KG1 (cell line): ENCODE measurements at regions not wholly inside any gene's neighbourhood (a gene's known extent, or its start where the extent isn't known, plus 50 kb on each side); places are given as distances from the start of the nearest gene placed in this dataset.

Experiments
- DNase-seq: peaks from one replicate; lab custom pipeline; 2025; lab: John Stamatoyannopoulos, UW

DNA sequence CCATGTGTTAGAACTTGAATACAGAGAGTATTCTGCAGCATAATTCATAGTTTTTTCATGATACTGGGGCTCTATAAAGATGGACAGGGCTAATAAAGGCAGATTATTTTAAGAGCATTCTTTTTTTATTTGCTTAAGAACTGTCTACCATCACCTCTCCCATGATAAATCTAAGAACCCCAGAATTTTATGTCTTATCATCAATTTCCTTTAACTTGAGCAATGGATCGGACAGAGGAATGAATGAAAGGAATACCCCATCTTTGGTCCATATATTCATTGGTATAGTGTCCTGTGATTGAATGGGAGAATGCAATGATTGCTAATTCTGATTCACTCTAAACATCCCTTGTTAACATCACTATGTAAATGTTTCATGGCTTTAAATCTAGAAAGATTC, 946.3 kb upstream of the LRRN3 start:
- DNase-seq: no peak

DNA sequence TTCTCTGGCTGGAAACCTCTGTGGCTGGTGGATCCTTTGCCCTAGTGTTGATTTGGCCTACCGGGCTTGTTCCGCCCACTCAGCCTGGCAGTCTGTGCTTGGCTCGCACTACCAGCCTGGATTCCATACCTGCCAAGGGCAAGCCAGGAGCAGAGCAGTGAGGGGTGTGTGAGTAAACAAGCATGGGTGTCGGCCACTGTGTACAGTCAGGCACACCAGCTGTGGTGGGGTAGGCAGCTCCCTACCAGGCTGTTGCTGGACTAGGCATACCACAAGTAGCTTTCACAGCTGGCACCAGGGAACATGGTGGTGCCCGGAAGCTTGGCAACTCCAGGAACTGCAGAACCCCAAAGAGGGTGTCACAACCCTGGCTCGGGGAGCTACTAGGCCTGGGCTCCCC, 942.9 kb upstream of the LRRN3 start:
- DNase-seq: no peak

DNA sequence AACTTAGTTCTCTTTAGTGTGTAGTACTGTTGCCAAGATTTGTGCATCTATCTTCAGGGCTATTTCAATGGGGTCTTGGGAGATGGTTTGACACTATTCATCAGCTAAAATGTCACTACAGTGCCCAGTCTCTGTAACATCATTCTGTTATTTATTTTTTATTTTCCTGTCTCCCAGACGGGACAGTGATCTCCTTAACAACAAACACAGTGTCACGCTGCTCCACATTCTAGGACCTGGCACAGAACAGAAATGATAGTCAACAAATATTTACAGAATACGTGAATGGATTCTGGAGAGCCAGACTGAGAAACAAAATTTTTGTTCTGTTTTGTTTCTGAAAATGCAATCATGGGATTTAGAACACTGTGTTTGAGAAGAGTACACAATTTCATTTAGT, 937.7 kb upstream of the LRRN3 start:
- DNase-seq: no peak

GRCh38 chr7:110156511-110156910, 934.4 kb upstream of the LRRN3 start:
- no peak for DNase-seq

- no peak for DNase-seq
Measured at GRCh38 chr7:110157631-110158362, 933.1 kb upstream of the LRRN3 start.

- no peak for DNase-seq
Measured at GRCh38 chr7:110168010-110168409, 922.9 kb upstream of the LRRN3 start.

DNA sequence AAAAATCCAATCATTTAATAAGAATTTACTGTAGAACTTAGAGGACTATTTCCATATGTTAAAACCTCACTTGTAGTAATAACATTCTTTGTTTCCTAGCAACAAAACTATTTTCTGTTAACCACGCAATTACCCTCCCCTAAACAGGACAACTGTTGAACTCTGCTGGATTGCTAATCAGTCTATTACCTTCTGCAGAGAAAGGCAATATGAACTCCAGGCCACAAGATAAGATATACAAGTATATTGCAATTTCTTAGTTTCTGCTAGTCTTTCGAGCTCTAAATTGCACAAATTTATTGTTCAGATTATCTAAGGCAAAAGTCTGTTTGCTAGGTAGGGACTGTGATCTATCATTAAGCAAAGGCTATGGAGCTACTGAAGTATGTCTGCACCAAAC, 920.1 kb upstream of the LRRN3 start:
- no peak for DNase-seq

DNA sequence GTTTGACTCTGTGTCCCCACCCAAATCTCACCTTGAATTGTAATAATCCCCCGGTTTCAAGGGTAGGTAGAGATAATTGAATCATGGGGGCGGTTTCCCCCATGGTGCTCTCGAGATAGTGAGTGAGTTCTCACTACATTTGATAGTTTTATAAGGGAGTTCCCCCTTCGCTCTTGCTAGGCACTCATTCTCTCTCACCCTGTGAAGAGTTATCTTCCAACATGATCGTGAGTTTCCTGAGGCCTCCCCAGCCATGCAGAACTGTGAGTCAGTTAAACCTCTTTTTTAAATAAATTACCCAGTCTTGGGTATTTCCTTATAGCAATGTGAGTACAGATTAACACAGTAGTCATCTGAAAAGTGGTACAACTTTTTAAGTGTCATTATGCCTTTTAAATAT, 913.5 kb upstream of the LRRN3 start:
- DNase-seq: no peak

DNA sequence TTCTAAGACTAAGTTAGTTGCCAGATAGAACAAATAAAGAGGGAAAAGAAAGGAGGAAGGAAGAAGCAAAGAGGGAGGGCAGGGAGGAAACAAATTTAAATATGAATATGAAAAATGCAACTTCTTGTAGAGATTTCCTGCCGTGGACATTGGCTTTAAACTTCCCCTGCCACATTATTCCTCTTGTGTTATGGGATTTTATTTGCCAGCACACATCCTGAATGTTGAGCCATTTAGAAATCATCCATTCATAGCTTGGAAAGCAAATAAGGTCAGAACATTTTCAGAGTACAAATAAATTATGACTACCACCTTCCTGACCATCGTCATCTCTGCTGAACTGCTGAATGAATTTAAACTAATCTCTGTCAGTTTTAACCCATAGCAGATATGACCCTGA, 911.9 kb upstream of the LRRN3 start:
- no peak for DNase-seq

GRCh38 chr7:110181768-110182167, 909.2 kb upstream of the LRRN3 start:
- no peak for DNase-seq

DNA sequence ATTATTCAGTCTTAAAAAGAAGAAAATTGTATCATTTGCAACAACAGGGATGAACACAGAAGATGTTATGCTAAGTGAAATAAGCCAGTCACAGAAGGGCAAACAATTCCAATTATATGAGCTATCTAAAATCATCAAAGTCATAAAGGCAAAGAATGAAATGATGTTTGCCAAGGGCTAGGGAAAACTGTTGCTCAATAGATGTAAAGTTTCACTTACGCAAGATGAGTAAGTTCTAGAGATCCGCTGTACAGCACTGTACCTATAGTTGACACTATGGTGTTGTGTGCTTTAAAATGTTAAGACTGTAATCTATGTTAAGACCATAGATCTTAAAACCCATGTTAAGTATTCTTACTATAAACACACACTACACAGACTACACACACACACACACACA, 904.6 kb upstream of the LRRN3 start:
- DNase-seq: no peak

GRCh38 chr7:110187877-110188554, 902.9 kb upstream of the LRRN3 start:
- DNase-seq: no peak

DNA sequence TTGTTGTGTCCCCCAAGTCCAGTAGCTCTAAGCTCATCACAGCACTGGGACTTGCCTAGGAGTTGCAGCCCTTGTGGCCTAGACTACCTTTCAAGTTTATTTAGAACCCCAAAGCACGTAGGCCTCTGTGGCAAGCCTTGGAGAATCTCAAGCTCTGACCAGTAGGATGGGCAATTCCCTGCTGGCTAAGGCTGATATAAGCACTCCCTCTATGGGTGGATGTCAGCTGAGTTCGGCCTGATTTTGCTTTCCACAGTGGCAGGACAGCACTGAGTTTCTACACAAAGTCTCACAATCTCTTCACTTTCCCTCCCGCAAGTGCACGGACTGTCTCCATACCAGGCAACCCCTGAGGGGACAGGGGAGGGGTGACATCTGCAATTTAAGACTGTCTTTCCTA, 886.4 kb upstream of the LRRN3 start:
- DNase-seq: no peak

GRCh38 chr7:110205899-110206298, 885.0 kb upstream of the LRRN3 start:
- DNase-seq: no peak

GRCh38 chr7:110209884-110210283, 881.0 kb upstream of the LRRN3 start:
- DNase-seq: no peak

DNA sequence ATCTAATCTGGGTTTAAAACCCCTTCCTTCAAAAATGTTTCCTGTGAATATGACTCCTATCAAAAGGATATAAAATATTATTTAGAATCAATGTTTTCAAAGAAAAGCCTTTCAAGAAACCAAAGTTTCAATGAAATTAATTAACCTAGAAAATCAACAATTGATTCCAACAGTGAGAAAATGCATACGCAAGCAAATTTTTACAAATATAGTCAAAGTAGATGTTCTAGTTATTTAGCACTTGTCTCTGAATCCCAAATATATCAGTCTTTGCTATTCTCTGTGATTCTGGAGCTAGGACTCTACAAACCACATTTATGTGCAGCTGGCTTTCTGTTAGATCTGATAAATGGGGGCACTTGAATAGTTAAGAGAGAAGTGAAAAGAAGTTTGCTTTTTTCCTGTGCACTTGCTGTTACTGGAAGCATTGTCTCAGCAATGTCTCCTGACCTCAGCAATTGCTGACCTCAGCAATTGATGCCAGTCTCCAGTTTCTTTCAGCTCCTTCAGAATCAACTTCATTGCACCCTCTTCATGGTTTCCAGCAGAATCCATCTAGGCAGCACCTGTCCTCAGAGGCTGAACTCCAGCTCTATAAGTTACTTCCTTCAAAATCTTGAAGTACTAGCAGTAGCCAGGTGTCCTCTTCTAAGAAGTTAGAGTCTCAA, 879.9 kb upstream of the LRRN3 start:
- no peak for DNase-seq

DNA sequence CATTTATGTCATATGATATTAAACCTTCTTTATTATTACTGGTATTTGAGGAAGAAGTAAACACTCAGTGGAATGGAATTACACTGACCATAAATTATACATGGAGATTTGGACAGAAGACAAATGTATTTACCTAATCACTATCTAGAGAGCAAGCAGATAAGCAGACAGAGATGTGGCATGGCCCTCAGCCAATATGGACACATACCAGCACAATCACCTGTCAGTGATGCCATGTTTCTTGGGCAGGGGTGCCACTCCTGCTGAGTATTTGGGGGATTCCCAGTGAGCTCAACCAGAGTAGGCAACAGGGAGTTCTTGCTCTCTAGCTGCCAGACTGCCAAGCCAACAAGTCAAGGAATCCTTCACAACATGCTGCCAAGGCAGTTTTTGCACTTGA, 866.3 kb upstream of the LRRN3 start:
- no peak for DNase-seq

GRCh38 chr7:110246118-110246517, 844.8 kb upstream of the LRRN3 start:
- no peak for DNase-seq

DNA sequence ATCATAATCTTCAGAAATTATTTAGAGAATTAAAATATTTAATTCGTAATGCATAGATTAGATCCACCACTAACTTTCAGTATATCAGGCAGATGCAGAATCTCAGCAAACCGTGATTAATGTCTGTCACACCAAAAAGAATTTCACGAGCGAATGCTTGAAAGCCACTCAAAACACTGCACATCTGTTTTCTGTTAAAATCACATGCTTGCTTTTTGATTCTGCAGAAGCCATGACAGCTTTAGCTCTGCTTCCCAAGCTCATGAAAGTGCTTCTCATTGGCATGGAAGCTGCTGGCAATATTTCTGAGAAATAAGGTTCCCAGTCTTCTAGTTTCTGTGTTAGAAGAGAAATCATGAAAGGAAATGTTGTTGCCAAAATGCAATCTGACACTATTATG, 837.8 kb upstream of the LRRN3 start:
- no peak for DNase-seq

DNA sequence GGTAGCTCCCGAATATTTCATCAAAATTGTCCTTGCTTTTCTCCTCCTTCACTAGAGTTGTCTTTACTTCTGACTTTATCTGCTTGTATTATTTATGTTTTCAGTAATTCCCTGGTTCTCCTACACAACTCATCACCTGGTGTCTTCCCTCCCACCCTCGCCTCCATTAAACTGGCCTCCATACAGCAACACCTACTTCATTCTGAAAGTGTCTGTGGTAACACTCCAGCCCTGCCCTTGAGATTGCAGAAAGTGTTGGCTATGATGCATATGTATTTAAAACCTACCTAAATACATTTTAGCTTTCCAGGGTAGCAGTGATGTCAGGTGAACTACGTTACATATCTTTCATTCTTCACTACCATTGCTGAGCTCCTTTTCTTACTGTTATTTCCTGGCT, 833.3 kb upstream of the LRRN3 start:
- DNase-seq: no peak

DNA sequence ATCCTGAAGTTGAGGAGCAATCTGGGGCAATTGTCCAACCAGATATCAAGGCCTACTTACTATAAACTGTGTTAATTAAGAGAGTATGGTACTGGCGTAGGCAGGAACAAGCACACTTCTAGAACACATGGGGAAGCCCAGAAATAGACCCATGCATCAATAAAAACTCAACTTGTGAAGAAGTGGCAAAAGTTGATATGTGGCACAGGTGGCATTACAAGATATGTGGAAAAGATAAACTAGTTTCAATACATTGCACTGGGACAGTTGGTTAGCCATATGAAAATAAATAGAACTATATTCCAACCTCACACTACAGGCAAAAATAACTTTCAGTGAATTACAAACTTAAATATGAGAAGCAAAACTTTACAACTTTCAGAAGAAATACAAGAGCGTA, 828.7 kb upstream of the LRRN3 start:
- no peak for DNase-seq

GRCh38 chr7:110264288-110264687, 826.6 kb upstream of the LRRN3 start:
- no peak for DNase-seq

GRCh38 chr7:110281362-110281761, 809.6 kb upstream of the LRRN3 start:
- DNase-seq: no peak
